H1 (cell line): ENCODE measurements at regions not wholly inside any gene's neighbourhood (a gene's known extent, or its start where the extent isn't known, plus 50 kb on each side); places are given as distances from the start of the nearest gene placed in this dataset.

Source experiments
- CTCF ChIA-PET: fragments of 300-600 bp; sonication (Branson Sonifier 250); formaldehyde crosslinking; loops from one replicate; lab custom pipeline; 2021; ENCODE audit not compliant: partially characterized antibody; lab: Charles Lee
- POLR2A ChIA-PET: fragments of 300-600 bp; sonication (Branson Sonifier 250); formaldehyde crosslinking; loops from one replicate; lab custom pipeline; 2021; ENCODE audit warnings: inconsistent platforms; ENCODE audit not compliant: partially characterized antibody; lab: Charles Lee
- DNase-seq, 2 experiments: peaks; one replicate each; pipeline versions ENCODE4 v3.0.0 to v3.0.0-alpha.2; 2010 to 2022; ENCODE audit warnings: low spot score in 2 of 2, low read depth in 1 of 2, mixed read lengths in 1 of 2
- FAIRE-seq: peaks from 2 replicates; lab custom pipeline; 2011; peaks lifted over from hg19 to GRCh38; lab: Jason Lieb, UNC
- H2AFZ ChIP-seq: 2 replicates; pipeline ENCODE4 v1.8.1; 2012; ENCODE audit warnings: low read length, inconsistent platforms
- H2AK5ac ChIP-seq: 2 replicates; pipeline ENCODE4 v1.6.1; 2013; ENCODE audit warnings: low read depth, low read length
- H2BK120ac ChIP-seq: replicated peaks from 2 replicates; pipeline ENCODE3; 2013; ENCODE audit warnings: low read depth, low read length, inconsistent platforms
- H2BK12ac ChIP-seq: 2 replicates; pipeline ENCODE4 v1.6.1; 2013; ENCODE audit warnings: low read depth, low read length
- H2BK15ac ChIP-seq: 2 replicates; pipeline ENCODE4 v1.6.1; 2013; ENCODE audit warnings: low read length
- H2BK20ac ChIP-seq: 2 replicates; pipeline ENCODE4 v1.6.1; 2013; ENCODE audit warnings: low read length
- H2BK5ac ChIP-seq: 2 replicates; pipeline ENCODE4 v1.6.1; 2013; ENCODE audit warnings: low read depth, low read length
- H3K14ac ChIP-seq: 2 replicates; pipeline ENCODE4 v1.6.1; 2013; ENCODE audit warnings: inconsistent platforms; ENCODE audit not compliant: insufficient read length
- H3K18ac ChIP-seq: 2 replicates; pipeline ENCODE4 v1.6.1; 2013; ENCODE audit warnings: low read length; ENCODE audit errors: extremely low read depth
- H3K23ac ChIP-seq: 2 replicates; pipeline ENCODE4 v1.6.1; 2013; ENCODE audit warnings: inconsistent platforms; ENCODE audit not compliant: insufficient read length
- H3K23me2 ChIP-seq: 2 replicates; pipeline ENCODE4 v1.6.1; 2013; ENCODE audit warnings: low read depth, low read length
- H3K27ac ChIP-seq: 2 replicates; pipeline ENCODE4 v1.6.1; 2011; ENCODE audit warnings: low read depth, low read length, inconsistent platforms
- H3K27me3 ChIP-seq, 4 experiments: replicated peaks in 1 of 4; 1 replicate in 1 of 4; 2 replicates in 3 of 4; pipeline versions ENCODE4 v1.6.1 to v1.8.1; 2011 to 2013; ENCODE audit warnings: low read length in 3 of 4, mild to moderate bottlenecking in 3 of 4, inconsistent platforms in 2 of 4, mixed read lengths in 2 of 4, moderate library complexity in 1 of 4; ENCODE audit not compliant: control insufficient read depth in 3 of 4, insufficient read depth in 3 of 4; ENCODE audit errors: extremely low read depth in 1 of 4
- H3K36me3 ChIP-seq, 4 experiments: 2 replicates each; pipeline versions ENCODE4 v1.6.1 to v1.8.1; 2011 to 2013; ENCODE audit warnings: mild to moderate bottlenecking in 4 of 4, low read length in 3 of 4, moderate library complexity in 2 of 4, control low read depth in 1 of 4, inconsistent platforms in 1 of 4; ENCODE audit not compliant: insufficient read depth in 4 of 4, control insufficient read depth in 2 of 4
- H3K4ac ChIP-seq: replicated peaks from 2 replicates; pipeline ENCODE3; 2013; ENCODE audit warnings: low read length, low read depth, mixed read lengths, inconsistent platforms; ENCODE audit not compliant: insufficient read length
- H3K4me1 ChIP-seq, 4 experiments: replicated peaks in 1 of 4; 1 replicate in 1 of 4; 2 replicates in 3 of 4; pipeline versions ENCODE4 v1.6.1 to v1.8.1; 2011 to 2013; ENCODE audit warnings: low read length in 3 of 4, inconsistent platforms in 2 of 4, mixed read lengths in 1 of 4; ENCODE audit not compliant: insufficient read depth in 4 of 4, control insufficient read depth in 3 of 4
- H3K4me2 ChIP-seq, 2 experiments: 2 replicates each; pipeline versions ENCODE4 v1.6.1 to v1.8.1; 2011 to 2013; ENCODE audit warnings: low read depth in 2 of 2, low read length in 2 of 2, control low read depth in 1 of 2, inconsistent platforms in 1 of 2, mild to moderate bottlenecking in 1 of 2; ENCODE audit not compliant: insufficient read depth in 1 of 2
- H3K4me3 ChIP-seq, 4 experiments: fragments of 200-600, 300-600 bp in 1 of 4; sonication (generic), shearing (Covaris generic), sonication (Bioruptor Twin) in 1 of 4; 2 replicates each; pipeline versions ENCODE4 v1.5.1 to v1.8.1; 2011 to 2016; ENCODE audit warnings: low read length in 4 of 4, low read depth in 3 of 4, control low read depth in 2 of 4, inconsistent platforms in 2 of 4, mild to moderate bottlenecking in 2 of 4, mixed read lengths in 1 of 4, moderate library complexity in 1 of 4; ENCODE audit not compliant: insufficient read depth in 2 of 4; ENCODE audit errors: extremely low read depth in 1 of 4
- H3K56ac ChIP-seq: replicated peaks from 2 replicates; pipeline ENCODE3; 2013; ENCODE audit warnings: low read depth, mild to moderate bottlenecking, mixed read lengths, low read length, inconsistent platforms; ENCODE audit not compliant: insufficient read length
- H3K79me1 ChIP-seq: 2 replicates; pipeline ENCODE4 v1.6.1; 2013; ENCODE audit warnings: low read depth, low read length, control low read depth
- H3K79me2 ChIP-seq, 2 experiments: 2 replicates each; pipeline versions ENCODE4 v1.6.1 to v1.8.1; 2012 to 2013; ENCODE audit warnings: low read length in 2 of 2, mild to moderate bottlenecking in 2 of 2, inconsistent platforms in 1 of 2; ENCODE audit not compliant: insufficient read depth in 2 of 2, control insufficient read depth in 1 of 2
- H3K9ac ChIP-seq, 4 experiments: replicated peaks in 1 of 4; 1 replicate in 1 of 4; 2 replicates in 3 of 4; pipeline versions ENCODE4 v1.6.1 to v1.8.1; 2011 to 2013; ENCODE audit warnings: low read depth in 3 of 4, low read length in 3 of 4, control low read depth in 2 of 4, mild to moderate bottlenecking in 2 of 4, moderate library complexity in 2 of 4, inconsistent platforms in 1 of 4; ENCODE audit errors: extremely low read depth in 1 of 4
- H3K9me3 ChIP-seq, 2 experiments: 2 replicates each; pipeline versions ENCODE4 v1.6.1 to v1.8.1; 2012 to 2013; ENCODE audit warnings: mild to moderate bottlenecking in 2 of 2, moderate library complexity in 2 of 2, control low read depth in 1 of 2, inconsistent platforms in 1 of 2, low read depth in 1 of 2, low read length in 1 of 2, mixed read lengths in 1 of 2; ENCODE audit not compliant: insufficient read depth in 2 of 2
- H4K20me1 ChIP-seq, 2 experiments: replicated peaks in 1 of 2; 2 replicates each; pipeline versions ENCODE3 to v1.8.1; 2011 to 2013; ENCODE audit warnings: inconsistent platforms in 2 of 2, low read length in 2 of 2, mild to moderate bottlenecking in 1 of 2; ENCODE audit not compliant: insufficient read depth in 2 of 2, control insufficient read depth in 1 of 2
- H4K5ac ChIP-seq: 2 replicates; pipeline ENCODE4 v1.6.1; 2013; ENCODE audit warnings: low read length, low read depth, mixed read lengths, inconsistent platforms; ENCODE audit not compliant: insufficient read length
- H4K8ac ChIP-seq: 2 replicates; pipeline ENCODE4 v1.8.0; 2013; ENCODE audit warnings: mild to moderate bottlenecking, moderate library complexity, low read length, inconsistent platforms; ENCODE audit not compliant: insufficient read depth; ENCODE audit errors: extremely low read depth
- H4K91ac ChIP-seq: replicated peaks from 2 replicates; pipeline ENCODE3; 2013; ENCODE audit warnings: low read length, mixed read lengths, inconsistent platforms; ENCODE audit not compliant: insufficient read length
- RAD21 ChIP-seq, 2 experiments: IDR thresholded peaks in 1 of 2; conservative IDR thresholded peaks in 1 of 2; 2 replicates each; pipeline ENCODE4 v1.6.1; 2011; ENCODE audit warnings: low read depth in 2 of 2, low read length in 2 of 2, improper control_type of control experiment in 1 of 2, inconsistent platforms in 1 of 2, mild to moderate bottlenecking in 1 of 2, moderate library complexity in 1 of 2
- RBBP5 ChIP-seq: IDR thresholded peaks from 2 replicates; pipeline ENCODE4 v1.7.1; 2012; ENCODE audit warnings: low read depth, mild to moderate bottlenecking, inconsistent platforms, low read length, moderate library complexity, borderline replicate concordance
- RNF2 ChIP-seq: fragments of 200-900, 300-1000 bp; sonication (generic); IDR thresholded peaks from 2 replicates; pipeline ENCODE4 v1.7.1; 2016; ENCODE audit warnings: borderline replicate concordance, low read depth, mild to moderate bottlenecking, antibody characterized with exemption, low read length; ENCODE audit not compliant: poor library complexity, severe bottlenecking; ENCODE audit errors: missing control alignments
- SP4 ChIP-seq: IDR thresholded peaks from 2 replicates; pipeline ENCODE4 v1.6.1; 2012; ENCODE audit warnings: low read length, inconsistent platforms
- WGBS, 2 experiments: shearing (Covaris generic) in 1 of 2; methylation state at CpG; one replicate each; pipeline versions ENCODE4 v1.1.6 to v1.1.7; 2013 to 2015; ENCODE audit warnings: low lambda C conversion rate in 2 of 2, mixed read lengths in 2 of 2, inconsistent platforms in 1 of 2, low coverage in 1 of 2, missing lambda C conversion rate in 1 of 2; ENCODE audit not compliant: insufficient replicate concordance in 2 of 2, insufficient coverage in 1 of 2, insufficient read length in 1 of 2; ENCODE audit errors: extremely low coverage in 1 of 2, missing lambda C conversion rate in 1 of 2; 5-methylcytosine and 5-hydroxymethylcytosine counted together
- TF ChIP-seq, protein P1 (sequence below), 3 experiments: IDR thresholded peaks; 1 replicate in 2 of 3; 2 replicates in 1 of 3; pipeline versions ENCODE4 v1.5.1 to v1.6.1; 2011; ENCODE audit warnings: low read length in 3 of 3, mild to moderate bottlenecking in 3 of 3, inconsistent platforms in 2 of 3, low read depth in 1 of 3, moderate library complexity in 1 of 3; ENCODE audit not compliant: insufficient read depth in 1 of 3; ENCODE audit errors: control extremely low read depth in 1 of 3

DNA sequence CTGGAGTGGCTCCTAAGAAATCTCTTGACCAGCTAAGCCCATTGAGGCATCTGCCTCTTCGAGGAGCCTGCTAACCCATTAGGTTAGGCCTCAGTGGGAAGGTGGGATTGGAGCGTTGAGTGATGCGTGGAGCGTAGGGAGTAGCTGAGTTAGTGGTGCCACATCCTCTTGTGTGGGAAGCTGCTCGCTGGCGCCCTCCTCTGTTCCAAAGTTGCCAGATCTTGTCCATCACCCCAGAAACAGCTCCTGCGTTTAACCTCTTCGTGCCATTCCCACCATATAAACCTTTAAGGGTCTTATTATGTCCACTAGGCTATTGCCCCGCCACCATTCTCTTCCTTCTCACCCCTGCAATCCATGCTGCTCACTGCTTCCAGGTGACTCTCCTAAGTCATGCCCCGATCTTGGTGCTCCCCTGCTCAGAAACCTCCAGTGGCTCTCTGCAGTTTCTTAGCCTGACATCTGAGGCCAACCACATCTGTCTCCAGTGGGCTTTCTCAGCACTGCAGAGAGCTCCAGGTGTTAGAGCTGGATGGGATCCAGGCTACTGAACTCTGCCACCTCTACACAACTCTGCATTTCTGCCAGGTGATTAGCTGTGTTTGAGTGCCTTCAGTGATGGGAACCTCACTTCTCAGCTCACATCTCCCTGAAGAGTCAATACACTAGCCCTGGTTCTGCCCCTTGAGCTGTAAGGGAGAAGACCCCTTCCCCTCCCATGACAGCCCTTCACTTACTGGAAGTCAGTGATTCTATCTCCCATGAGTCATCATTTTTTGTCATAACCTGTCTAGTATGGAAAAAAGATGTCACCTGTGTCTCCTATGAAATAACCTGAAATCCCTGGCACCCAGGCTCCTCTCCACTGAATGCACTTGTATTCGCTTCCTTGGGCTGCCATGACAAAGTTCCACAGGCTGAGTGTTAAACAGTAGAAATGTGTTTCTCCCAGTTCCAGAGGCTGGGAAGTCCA is 65.0 kb upstream of the FGFR2 start:
- Histone ChIP-seq H3K4ac (no peak overlapping the region), H3K36me3 (no peaks in the 10 kb centered on the region), H3K14ac (no peak overlapping the region), H3K23ac (no peak overlapping the region), H2BK5ac (no peak overlapping the region), H2AK5ac (no peak overlapping the region), H3K9me3 (no peaks in the 10 kb centered on the region; a peak in 1 of 4 replicates), H3K56ac (no peak overlapping the region), H4K20me1 (no peaks in the 10 kb centered on the region), H3K18ac (no peak overlapping the region), H3K23me2 (peaks cover 3% of the 10 kb centered on the region; the same call in 1 of the 2 replicates)
- POLR2A ChIA-PET, result interaction anchor here (1.2 kb wide), 1 partner anchor 168 kb away, joined by 3 read pairs; no protein-coding TSS in a partner anchor
- TF ChIP-seq SP4 (0 out of 2 replicates have a peak, but pooled peaks have one; percentile 26), RBBP5 (no peak), RNF2 (no peak), RAD21 (IDR thresholded peaks at IDR 0.05 in 1 of 2, conservative IDR thresholded peaks at IDR 0.05 in 1 of 2; ENCODE audit: low read depth in 2 of 2, low read length in 2 of 2) (peak; percentile 82 to 83)
- TF ChIP-seq, protein P1, sequence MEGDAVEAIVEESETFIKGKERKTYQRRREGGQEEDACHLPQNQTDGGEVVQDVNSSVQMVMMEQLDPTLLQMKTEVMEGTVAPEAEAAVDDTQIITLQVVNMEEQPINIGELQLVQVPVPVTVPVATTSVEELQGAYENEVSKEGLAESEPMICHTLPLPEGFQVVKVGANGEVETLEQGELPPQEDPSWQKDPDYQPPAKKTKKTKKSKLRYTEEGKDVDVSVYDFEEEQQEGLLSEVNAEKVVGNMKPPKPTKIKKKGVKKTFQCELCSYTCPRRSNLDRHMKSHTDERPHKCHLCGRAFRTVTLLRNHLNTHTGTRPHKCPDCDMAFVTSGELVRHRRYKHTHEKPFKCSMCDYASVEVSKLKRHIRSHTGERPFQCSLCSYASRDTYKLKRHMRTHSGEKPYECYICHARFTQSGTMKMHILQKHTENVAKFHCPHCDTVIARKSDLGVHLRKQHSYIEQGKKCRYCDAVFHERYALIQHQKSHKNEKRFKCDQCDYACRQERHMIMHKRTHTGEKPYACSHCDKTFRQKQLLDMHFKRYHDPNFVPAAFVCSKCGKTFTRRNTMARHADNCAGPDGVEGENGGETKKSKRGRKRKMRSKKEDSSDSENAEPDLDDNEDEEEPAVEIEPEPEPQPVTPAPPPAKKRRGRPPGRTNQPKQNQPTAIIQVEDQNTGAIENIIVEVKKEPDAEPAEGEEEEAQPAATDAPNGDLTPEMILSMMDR (IDR thresholded peaks at IDR 0.05; ENCODE audit: control extremely low read depth in 1 of 3, insufficient read depth in 1 of 3, low read depth in 1 of 3, low read length in 3 of 3), result peak; percentile 76 to 86 (median 84)
- TF ChIP-seq, all 59 proteins: peak for 3
- peak overlapping the region; percentile 99; the same call in 1 of the 2 replicates for H2BK15ac ChIP-seq
- H3K9ac ChIP-seq, result no peak overlapping the region
- no peak overlapping the region for H2BK12ac ChIP-seq
- no peaks in the 10 kb centered on the region for H3K79me2 ChIP-seq
- no peak overlapping the region for H4K8ac ChIP-seq
- FAIRE-seq (peak; percentile 91), DNase-seq (peak; percentile 36 to 90)
- H3K27me3 ChIP-seq, result no peaks in the 10 kb centered on the region
- no peak overlapping the region for H2AFZ ChIP-seq
- H3K4me1 ChIP-seq, result peaks cover 0 to 6% (median 4%) of the 10 kb centered on the region in 4 experiments; a peak in 5 of 7 replicates
- no peak overlapping the region for H3K4me2 ChIP-seq
- H2BK120ac ChIP-seq, result no peak overlapping the region
- no peak overlapping the region for H4K5ac ChIP-seq
- H4K91ac ChIP-seq, result no peak overlapping the region
- no peak overlapping the region for H3K4me3 ChIP-seq
- CTCF ChIA-PET, result interaction anchor here (0.5 to 3.7 kb wide), 60 partner anchors 9 to 1974 kb away, joined by 3 to 27 read pairs (median 4); no protein-coding TSS in a partner anchor
- no peaks in the 10 kb centered on the region for H3K79me1 ChIP-seq
- 48% methylated on average over 11 of the region's 11 CpGs; no CpG with 5 or more reads in 1 of the 2 experiments for WGBS, 2 experiments
- no peak overlapping the region for H2BK20ac ChIP-seq
- H3K27ac ChIP-seq, result no peak overlapping the region
